GM18907 (cell line): ENCODE measurements at regions not wholly inside any gene's neighbourhood (a gene's known extent, or its start where the extent isn't known, plus 50 kb on each side); places are given as distances from the start of the nearest gene placed in this dataset.
"Not testable (repeated sequence)": the region's sequence is repeated elsewhere in the genome, so short reads cannot be mapped to it uniquely, and the experiment has no call there.

Source experiments
- ATAC-seq: cut with Tn5 transposase; IDR thresholded peaks from one replicate; pipeline ENCODE4 v1.9.1; 2021; ENCODE audit warnings: mild to moderate bottlenecking, moderate library complexity; ENCODE audit not compliant: unreplicated experiment

- ATAC-seq: not testable (repeated sequence)
These were observed 932.9 kb downstream of the TUBA3C start for GRCh38 chr13:18248533-18249240.

DNA sequence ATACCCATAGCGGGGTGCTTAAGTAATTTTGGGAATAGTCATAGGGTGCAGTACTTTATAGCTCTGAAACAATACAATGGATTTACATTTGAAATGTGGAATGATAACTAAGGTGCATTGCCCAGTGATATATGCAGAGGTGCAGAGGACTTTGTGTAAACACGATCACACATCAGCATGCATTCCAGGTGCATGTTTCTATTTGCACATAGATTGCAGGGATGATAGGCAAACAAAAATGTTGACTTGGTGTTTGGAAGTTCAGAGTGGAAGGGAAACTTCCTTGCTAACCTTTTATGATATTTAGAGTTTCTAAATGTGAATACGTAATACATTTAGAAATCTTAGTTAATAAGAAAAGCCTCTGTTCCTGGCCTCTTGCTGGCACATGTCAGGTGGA, 941.5 kb downstream of the TUBA3C start:
- ATAC-seq: not testable (repeated sequence)

- ATAC-seq: not testable (repeated sequence)
These were observed 943.0 kb downstream of the TUBA3C start for GRCh38 chr13:18238586-18238985.

DNA sequence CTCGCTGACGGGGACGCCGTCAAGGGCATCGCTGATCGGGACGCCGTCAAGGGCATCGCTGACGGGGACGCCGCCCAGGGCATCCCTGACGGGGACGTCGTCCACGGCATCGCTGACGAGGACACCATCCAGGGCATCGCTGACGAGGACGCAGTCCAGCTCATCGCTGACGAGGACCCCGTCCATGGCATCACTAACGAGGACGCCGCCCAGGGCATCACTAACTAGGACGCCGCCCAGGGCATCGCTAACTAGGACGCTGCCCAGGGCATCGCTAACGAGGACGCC, 945.2 kb downstream of the TUBA3C start:
- no peak for ATAC-seq

- ATAC-seq: no peak
These were observed 945.7 kb downstream of the TUBA3C start for GRCh38 chr13:18235756-18236527.

GRCh38 chr13:18235172-18235571, 946.5 kb downstream of the TUBA3C start:
- no peak for ATAC-seq

- not testable (repeated sequence) for ATAC-seq
These were observed 947.2 kb downstream of the TUBA3C start for GRCh38 chr13:18234451-18234850.

- ATAC-seq: no peak
These were observed 947.8 kb downstream of the TUBA3C start for GRCh38 chr13:18233783-18234299.

DNA sequence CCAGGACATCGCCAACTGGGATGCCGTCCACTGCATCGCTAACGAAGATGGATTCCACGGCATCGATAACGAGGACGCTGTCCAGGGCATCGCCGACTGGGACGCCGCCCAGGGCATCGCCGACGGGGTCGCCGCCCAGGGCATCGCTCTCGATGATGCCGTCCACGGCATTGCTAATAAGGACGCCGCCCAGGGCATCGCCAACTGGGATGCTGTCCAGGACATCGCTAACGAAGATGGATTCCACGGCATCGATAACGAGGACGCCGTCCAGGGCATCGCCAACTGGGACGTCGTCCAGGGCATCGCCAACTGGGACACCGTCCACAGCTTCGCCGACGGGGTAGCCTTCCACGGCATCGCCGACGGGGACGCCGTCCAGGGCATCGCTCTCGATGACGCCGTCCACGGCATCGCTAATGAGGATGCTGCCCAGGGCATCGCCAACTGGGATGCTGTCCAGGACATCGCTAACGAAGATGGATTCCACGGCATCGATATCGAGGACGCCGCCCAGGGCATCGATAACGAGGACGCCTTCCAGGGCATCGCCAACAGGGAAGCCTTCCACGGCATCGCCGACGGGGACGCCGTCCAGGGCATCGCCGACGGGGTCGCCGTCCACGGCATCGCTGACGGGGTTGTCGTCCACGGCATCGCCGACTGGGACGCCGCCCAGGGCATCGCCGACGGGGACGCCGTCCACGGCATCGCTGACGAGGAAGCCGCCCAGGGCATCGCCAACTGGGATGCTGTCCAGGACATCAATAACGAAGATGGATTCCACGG, 948.4 kb downstream of the TUBA3C start:
- ATAC-seq: no peak

- ATAC-seq: no peak
These were observed 949.2 kb downstream of the TUBA3C start for GRCh38 chr13:18232298-18232993.

- ATAC-seq: not testable (repeated sequence)
These were observed 957.2 kb downstream of the TUBA3C start for GRCh38 chr13:18224411-18224810.

DNA sequence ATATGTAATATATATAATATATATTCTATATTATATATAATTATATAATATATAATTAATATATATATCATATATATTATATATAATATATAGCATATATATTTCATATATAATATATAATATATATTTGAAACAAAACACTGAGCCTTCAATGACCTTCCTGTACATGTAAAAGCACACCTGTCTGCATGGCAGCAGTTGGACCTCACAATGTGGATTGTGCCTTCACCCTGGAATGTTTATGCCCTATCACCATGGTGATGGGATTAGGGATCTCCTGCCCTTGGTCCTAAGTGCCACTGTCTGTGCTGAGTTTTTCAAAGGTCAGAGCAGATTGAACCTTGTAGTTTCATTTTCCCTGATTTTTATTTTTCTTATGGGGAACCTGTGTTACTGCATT, 966.9 kb downstream of the TUBA3C start:
- not testable (repeated sequence) for ATAC-seq

- ATAC-seq: not testable (repeated sequence)
These were observed 968.1 kb downstream of the TUBA3C start for GRCh38 chr13:18213511-18213910.

DNA sequence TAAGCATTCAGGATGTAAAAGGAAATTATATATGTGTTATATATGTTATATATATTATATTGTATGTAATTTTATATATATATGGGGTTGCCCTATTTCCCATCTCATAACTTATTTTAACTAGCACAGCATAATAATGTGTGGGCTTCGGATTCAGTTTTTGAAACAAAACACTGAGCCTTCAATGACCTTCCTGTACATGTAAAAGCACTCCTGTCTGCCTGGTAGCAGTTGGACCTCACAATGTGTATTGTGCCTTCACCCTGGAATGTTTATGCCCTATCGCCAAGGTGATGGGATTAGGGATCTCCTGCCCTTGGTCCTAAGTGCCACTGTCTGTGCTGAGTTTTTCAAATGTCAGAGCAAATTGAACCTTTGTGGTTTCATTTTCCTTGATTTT, 968.8 kb downstream of the TUBA3C start:
- ATAC-seq: peak; percentile 71

DNA sequence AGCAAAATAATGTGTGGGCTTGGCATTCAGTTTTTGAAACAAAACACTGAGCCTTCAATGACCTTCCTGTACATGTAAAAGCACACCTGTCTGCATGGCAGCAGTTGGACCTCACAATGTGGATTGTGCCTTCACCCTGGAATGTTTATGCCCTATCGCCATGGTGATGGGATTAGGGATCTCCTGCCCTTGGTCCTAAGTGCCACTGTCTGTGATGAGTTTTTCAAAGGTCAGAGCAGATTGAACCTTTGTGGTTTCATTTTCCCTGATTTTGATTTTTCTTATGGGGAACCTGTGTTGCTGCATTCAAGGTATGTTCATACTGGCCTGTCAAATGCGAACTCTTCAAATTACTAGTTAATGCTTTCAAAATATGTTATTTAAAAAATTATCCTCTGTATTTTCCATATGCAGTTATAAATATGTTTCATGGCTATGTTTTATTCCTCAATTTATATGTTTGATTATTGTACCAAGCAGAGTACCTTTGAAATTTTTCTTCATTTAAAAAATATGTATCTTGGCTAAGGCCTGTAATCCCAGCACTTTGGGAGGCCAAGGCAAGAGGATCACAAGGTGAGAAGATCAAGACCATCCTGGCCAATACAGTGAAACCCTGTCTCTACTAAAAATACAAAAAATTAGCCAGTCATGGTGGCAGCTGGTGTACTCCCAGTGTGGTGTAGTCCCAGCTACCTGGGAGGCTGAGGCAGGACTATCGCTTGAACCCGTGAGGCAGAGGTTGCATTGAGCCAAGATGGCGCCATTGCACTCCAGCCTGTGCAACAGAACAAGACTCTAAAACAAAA, 969.7 kb downstream of the TUBA3C start:
- ATAC-seq: peak; percentile 91

GRCh38 chr13:18204614-18205178, 976.9 kb downstream of the TUBA3C start:
- not testable (repeated sequence) for ATAC-seq

DNA sequence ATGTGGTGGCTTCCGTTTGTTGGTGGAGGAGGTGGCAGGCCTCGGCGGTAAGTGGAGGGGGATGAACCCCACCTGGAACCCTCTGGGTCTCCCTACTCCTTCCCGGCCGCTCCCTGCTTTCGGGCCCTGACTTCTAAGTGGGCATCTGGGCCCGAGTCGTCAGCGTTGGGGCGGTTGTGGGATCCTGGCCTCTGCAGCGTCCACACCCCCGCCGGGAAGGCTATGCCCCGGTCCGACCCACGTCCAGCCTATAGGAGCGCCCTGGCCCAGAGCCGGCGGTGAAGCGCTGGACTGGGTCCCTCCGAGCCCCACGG, 986.3 kb downstream of the TUBA3C start:
- not testable (repeated sequence) for ATAC-seq

DNA sequence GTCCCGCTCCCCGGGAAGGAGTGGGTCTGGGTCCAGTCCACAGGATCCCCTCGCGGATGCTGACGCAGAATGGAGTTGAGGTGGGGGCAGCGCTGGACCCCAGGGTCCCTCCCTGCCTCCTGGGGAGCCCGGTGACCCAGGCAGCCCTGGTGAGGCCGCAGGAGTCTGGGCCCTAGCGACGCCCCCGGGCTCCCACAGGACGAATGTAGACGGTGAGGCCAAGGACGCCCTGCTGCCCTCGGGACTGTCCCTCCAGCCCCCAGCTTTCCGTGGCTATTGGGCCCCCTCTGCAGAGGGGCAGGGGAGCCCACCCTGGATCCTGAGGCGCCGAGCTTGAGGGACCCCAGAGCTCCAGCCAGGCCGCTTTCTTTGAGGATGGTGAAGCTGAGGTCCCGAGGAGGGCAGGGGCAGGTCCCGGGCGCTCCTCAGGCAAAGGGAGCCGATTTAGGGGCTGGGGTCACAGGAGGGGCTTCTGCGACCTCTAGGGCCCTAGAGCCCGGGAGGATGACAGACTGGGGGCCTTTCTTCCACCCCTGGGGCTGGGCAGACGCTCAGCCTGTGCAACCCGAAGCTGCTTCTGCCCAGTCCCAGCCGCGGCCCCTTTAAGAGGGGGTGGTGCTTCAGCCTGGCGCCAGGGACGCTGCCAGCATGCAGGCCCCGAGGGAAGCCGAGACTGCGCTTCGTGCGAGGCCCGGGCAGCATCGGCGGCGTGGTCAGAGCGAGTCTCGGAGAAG, 986.8 kb downstream of the TUBA3C start:
- not testable (repeated sequence) for ATAC-seq

GRCh38 chr13:18194104-18194503, 987.5 kb downstream of the TUBA3C start:
- ATAC-seq: not testable (repeated sequence)
